GM18517 (cell line): ENCODE measurements at regions not wholly inside any gene's neighbourhood (a gene's known extent, or its start where the extent isn't known, plus 50 kb on each side); places are given as distances from the start of the nearest gene placed in this dataset.

Experiments used
- ATAC-seq: cut with Tn5 transposase; IDR thresholded peaks from one replicate; pipeline ENCODE4 v1.9.1; 2021; ENCODE audit warnings: mild to moderate bottlenecking, moderate library complexity; ENCODE audit not compliant: unreplicated experiment

DNA sequence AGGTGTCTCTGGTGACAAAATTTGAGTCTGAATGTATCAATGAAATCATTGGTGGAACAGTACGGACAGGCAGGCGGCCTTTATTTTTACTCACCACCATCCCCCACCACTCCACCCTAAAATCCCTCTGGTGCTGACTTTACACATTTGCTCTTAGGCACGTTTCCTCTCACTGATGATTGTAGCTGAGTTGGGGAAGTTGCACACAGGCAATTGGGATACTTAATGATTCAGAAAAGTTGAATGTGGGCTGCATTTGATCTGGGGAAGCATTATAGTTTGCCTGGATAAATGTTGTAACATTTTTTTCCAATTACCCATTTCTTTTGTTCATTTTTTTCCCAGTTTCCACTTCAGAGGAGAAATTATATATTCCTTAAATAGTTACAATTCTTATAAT is 658.4 kb downstream of the TLR4 start:
- no peak for ATAC-seq

DNA sequence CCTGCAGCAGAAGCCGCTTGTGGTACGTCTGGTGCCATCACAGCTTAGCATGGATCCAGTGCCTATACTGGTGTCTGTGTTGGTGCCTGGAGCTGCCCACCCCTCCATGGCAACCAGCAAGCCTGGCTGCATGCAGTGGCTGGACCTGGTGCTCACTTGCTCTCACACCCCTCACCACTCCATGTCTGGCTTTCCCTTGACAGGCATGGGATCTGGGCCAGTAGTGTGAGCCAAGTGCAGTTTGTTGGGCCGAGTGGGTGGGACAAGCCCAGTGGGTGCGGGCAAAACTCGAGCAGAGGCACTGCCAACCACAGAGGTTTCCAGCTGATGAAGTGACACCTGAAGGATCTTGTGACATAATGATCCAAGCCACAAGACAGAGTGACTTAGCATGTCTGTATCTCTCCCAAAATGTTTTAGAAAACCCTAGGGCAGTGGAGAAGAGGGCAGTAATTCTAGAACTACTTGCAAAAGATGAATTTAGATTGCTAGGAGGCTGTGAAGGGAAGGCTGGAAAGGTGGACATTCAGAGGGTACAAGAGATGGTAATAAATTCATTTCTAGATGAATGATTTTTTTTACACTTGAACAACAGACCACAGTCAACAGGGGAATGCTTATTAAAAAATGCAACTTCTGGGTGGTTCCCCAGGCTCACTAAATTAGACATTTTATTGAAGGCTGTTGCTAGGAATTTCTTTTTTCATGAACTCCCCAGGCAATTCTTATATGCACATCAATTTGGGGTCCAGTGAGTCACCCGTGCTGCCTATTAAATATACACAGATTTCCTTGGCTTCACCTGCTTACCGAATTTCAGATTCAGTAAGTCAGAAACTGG is 660.3 kb downstream of the TLR4 start:
- ATAC-seq: no peak

DNA sequence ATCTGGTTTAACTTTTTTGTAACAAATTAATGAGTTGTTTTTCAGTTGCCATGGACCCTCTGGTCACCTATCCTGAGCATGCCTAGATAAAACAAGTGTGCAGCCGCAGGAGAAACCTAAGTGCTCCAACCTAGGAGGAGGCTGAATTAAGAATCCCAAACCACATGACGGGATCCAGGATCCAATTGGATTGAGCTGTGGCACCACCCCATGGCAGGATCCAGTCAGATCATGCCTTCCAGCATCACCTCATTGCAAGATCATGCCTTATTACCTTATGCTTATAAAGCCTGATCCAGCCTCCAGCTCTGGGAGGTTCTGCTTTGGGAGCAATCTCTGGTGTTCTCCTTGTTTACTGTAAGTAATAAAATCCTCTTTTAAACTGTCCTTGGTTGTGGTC is 662.0 kb downstream of the TLR4 start:
- ATAC-seq: no peak

DNA sequence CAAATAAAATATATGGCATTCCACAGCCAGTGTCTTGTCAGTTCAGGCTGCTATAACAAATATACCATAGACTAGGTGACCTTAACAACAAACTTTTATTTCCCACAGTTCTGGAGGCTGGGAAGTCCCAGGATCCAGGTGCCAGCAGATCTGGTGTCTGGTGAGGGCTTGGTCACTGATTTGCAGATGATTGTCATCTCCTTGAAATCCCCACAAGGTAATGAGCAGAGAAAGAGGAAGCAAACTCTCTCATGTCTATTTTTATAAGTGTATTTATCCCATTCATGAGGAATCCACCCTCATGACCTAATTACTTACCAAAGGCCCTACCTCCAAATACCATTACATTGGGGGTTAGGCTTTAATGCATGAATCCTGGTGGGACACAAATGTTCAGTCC is 663.2 kb downstream of the TLR4 start:
- no peak for ATAC-seq

DNA sequence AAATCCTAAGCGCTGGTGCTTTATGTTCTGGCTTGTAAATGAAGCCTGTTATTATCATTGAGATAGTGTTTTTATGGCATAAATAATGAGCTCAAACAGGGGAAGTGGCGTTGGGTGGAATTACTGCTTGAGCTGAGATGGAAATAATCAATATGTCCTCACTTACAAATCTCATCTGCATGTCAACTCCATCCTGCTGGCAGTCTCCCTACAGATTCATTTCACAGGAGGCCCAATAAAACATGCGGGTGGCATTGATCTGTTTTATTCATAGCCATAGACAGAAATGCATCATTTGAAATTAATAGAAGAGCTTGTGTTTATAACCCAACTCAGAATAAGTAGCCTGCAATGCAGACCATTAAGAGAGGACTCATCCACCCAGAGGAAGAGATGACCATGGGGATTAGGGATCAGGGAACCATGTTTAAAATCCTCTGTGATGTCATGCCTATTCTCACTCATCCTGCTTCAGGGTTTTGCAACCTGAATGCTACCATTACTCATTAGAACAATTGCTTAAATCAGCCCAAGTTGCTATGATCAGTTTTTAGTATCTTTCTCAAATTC is 680.4 kb downstream of the TLR4 start:
- ATAC-seq: no peak

DNA sequence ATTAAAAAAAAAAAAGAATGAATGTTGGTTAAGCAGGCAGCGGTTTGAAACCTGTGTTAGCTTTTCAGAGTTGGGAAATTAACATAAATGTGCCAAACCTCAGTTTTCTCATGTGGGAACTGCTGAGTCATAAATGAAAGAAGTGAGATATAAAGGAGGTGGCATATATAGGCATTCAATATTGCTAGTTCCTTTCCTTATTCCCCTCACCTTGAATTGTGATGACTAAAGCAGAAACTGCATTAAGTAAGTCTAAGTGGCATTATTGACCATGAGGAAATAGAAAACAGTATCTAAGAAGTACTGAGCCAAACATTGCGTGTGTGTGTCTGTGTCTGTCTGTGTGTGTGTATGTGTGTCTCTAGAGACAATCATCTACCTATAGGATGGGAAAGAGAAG is 691.2 kb downstream of the TLR4 start:
- peak; percentile 78 for ATAC-seq

DNA sequence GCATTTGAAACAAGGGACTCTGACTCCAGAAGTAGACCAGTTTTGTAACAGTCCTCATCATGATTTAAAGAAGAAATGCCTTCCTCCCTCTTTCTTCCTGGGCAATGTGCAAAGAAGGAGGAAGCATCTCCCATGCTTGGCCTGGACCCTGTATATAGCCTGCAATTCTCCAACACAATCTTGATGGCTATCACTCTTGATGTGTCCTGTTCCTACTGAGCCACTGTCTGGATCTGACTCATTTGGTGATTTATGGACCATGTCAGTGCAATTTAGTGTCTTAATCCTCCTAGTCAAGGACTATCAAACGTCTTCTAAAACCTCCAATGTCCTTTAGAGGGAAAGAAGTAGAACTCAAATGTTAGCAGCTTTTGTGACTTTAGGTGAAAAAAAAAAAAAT is 697.3 kb downstream of the TLR4 start:
- ATAC-seq: no peak

DNA sequence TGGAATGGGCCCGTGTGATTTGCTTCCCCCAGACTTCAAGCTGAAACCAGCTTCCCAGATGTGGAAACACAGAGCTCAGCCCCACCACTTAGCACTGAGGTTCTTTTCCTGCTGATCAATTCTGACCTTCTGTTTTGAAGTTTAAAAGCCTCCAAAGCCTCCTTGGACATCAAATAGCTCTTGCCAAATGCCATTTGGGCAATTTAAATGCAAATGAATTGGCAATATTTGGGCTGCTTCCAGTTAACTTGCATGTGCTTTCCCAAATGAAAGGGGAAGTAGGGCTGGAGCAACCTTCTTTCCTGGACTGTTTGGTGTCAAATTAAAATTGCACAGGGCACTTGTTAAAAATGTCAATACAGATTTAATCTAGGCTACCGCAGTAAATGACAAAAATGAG is 710.5 kb downstream of the TLR4 start:
- no peak for ATAC-seq

DNA sequence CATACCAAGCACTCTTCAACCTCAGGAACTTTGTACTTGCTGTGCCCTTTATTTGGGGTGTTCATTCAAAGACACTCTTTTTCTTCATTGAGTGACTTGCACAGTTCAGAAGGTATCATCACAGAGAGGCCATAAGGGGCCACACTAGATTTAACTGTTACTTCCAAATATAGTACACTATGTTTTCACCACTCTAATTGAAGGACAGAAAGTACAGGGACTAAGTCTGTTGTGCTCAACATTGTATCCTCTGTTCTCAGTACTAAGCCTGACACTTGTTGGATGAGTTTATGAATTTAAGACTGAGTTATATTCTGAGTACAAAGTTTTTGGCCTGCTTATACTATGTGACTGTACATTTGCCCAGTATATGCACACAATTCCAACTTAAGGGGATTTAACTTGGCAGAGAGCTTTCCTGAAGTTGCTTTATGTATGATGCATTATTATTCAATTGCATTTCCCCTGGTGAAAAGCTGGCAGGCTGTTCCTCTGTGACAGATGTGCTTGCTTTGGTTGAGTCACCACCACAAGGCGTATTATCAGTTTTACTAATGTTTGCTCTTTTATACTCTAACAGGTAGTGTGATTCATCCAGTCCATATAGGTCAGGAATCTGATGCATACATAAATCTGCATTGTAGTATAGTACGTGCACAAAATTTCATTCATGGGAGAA is 714.8 kb downstream of the TLR4 start:
- no peak for ATAC-seq

DNA sequence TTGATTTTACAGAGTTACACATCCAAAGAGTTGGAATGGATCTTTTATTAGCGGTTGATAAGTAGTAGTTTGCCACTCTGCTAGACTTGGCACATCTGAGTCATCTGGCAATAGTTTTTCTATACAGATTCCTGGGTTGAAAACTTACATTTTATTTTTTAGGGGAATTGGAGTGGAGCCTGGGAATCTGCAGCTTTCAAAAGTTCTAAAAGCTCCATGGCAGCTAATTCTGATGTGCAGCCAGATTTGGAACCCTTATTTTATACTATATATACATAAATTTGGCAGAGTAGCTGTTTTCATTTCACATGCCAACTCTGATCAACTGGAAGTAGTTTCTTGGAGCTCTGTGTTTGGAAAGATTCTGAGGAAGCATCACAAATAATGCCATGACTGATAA is 715.5 kb downstream of the TLR4 start:
- ATAC-seq: no peak

DNA sequence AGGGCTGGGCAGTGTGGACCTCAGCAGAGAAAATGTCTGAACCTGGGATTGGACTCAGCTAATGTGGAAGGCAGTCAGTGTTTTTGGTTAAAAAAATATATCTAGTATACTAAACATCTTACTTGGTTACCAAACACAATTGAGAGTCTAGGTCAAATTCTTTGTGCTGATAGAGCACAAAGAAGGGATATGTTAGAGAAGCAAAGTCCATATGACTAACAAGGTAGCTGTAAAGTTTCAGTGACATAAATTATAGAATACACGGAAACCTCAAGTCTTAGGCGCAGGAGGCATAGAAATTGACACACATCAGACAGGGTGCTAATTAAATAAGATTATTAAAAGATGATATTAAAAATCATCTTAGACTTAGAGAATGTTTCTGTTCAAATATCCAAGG is 718.3 kb downstream of the TLR4 start:
- ATAC-seq: no peak

DNA sequence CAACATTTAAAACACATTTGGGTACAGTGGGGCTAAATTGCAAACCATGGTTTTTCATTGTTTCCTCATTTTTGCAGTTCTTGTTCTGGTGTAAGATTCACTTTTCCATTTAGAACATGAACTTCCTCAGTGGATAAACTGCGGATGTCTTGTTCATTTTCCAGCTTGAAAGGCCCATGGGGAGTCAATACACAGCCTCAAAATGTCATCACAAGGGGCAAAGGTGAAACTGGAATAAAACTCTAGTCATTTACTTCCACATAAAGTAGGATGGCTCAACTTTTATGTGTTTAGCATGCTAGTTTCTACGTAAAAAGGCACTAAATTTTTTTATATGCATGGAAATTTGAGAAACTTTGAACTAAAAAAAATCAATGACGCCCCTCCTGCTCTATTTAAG is 718.8 kb downstream of the TLR4 start:
- ATAC-seq: no peak

DNA sequence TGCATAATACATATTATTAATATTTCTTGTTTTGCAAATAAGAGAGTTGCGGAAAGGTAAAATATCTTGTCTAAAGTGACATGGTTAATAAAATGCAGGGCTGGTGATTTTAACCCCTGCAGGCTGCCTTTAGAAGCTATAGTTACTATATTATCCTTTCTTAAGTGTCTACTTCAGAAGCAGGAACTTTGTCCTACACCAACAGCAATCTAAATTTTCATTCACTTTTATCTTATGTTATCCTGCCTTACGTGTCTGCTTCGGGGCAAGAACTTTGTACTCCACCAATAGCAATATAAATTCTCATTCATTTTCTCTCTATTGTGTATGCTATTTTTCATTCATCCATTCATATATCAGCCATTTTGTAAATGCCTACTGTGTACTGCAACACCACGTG is 719.5 kb downstream of the TLR4 start:
- ATAC-seq: no peak

DNA sequence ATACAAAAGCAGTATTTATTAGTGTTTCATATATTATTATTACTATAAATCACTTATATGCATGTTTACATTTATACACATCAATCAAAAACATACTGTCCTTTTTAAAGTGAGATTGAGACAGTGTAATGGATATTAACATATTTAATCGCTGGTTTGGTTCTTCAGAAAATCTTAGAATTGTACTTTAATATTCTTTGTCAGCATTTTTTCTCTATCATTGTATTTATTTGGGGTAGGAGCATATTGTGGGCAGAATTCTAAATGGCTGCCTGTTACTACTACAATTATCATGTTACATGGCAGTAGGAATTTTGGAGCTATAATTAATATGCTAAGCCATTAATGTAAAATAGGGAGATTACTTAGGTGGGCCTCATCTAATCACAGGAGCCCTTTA is 722.6 kb downstream of the TLR4 start:
- ATAC-seq: no peak

DNA sequence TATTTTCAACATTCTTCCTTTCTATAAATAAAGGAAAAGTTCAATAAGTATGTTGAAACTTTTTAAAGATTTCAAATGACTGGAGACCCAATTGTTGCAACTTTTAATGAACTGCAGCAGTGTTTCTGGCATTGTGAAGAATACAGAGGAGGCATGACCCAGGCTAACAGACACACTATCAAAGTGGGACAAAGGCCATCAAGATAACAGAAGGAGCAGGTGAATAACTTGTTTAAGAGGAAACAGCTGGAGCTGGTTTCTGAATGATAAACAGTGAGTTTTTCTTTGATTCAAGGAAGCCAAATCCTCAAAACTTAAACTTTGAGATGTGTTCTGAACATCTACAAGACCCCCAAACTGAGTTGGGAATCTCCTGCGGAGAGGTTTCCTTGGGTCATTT is 734.6 kb downstream of the TLR4 start:
- ATAC-seq: no peak

DNA sequence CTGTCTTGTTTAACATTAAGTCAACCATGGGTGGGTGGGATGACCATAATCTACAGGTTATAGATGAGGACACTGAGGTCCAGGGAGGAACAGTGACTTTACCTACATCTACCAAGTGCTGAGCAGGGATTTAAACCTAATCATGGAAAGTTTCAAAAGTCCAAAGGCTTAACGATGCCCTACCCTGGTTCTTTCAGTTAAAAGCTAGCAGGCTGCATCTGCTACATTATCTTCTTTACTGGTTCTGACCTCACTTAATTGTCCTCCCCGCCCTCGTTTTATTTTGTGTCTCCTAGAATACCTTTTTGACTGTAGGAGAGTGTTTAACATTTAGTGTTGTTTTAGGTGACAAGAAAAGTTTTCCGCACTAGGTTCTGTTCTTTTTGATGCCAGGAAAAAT is 735.2 kb downstream of the TLR4 start:
- ATAC-seq: no peak

DNA sequence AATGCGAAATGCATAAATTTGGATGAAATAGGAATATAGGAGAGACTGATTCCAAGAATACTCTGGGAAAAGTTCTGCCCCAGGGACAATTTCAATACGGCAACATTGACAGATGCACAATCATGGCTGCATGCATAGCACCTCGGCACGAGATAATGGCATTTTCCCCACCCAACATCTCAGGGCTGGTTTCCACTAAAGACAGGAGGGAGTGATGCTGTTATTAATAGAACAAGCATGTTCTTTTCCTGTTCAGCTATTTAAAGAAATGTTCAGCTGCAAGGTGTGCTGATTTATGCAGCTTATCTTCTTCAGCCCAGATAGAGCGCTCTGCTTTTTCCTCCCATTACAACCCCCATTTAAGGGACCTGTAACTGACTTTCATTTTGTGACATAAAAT is 740.2 kb downstream of the TLR4 start:
- ATAC-seq: no peak

DNA sequence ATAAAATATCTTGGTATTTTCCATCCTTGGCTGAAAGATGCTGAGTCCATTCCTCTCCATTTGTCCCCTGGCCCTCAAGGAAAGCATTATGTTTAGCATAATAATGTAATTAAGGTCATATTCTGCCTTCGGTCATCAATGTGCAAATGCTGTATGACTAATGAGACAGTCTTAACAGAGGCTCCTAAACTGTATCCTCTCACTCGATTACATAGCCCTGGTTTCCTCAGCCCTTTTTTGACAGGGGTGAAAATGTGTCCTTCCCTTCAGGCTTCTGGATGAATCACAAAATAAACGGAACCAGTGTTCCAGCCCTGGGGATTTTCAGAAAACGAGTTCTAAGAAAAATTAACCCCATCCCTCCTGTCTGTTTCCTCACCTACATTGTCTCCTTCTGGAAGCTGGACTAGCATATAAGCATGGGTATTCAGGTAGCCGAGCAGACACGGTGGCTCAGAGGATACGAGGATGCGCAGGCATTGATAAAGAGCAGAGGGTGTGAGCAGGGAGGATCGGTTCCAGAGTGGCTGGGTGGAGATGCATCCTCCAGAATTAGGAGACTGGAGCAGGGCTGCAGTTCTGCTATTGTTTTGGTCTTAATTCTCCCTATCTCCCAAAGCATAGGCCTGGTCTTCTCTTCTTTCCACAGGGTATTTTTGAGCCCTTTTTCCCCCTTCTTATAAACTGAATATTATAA is 742.9 kb downstream of the TLR4 start:
- ATAC-seq: no peak

DNA sequence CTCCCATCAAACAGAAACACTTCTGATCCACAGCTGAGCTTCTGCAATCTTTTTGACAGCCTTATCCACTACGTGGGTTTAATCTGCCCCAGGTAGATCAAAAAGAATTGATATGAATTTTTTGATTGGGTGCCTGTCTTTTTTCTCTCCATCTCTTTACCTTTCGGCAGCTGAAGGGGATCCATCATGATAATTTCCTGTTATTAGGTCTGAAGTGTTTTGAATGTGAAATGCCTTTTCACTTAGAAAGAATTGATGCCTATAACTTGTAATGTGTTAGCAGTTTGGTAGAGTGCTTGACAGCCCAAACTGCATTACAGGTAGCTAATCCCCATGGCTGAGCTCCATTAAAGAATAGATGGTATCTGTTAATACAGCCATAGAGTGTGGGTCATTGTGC is 745.4 kb downstream of the TLR4 start:
- no peak for ATAC-seq

DNA sequence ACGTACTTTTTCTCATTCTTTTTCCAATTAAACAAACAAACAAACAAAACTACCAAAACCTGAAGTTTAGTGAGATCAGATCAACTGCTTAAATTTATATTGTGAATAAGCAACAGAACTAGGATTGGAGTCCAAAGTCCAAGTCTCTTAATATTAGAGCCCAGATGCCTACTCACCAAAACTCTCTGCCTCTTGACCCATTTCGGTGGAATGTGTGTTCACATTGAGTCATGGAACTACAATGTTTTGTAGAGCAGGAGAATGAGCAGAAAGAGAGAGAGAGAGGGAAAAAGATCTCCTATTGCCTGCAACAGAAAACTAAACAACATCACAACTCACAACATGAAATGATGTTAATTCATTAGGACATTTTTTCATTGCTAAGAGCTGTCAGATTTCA is 751.1 kb downstream of the TLR4 start:
- no peak for ATAC-seq

DNA sequence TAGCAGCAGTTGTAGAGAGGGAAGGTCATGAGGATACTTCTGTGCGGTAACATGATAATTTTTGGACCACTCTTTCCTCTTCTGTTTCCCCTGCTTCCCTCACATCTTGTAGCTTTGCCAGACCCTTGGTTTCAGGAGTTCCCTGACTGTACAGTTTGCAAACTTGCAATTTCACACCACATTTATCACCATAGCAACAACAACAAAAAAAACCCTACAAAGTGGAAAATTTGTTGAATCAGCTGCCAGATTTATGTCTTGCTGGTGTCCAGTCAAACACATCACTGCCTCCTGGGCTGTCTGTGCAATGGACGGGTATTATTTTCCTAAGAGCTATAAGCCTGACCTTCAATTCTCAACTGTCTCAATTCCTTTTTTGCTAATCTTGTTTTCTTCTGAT is 751.6 kb downstream of the TLR4 start:
- ATAC-seq: no peak
